ENCODE measurements at regions not wholly inside any gene's neighbourhood (a gene's known extent, or its start where the extent isn't known, plus 50 kb on each side); places are given as distances from the start of the nearest gene placed in this dataset.

- CTCF ChIA-PET: no interaction called here
- Histone ChIP-seq H2BK15ac (ENCODE audit: low read depth, low read length) (no peak overlapping the region), H3K23ac (ENCODE audit: low read depth, low read length) (no peak overlapping the region), H3K36me3 (ENCODE audit: control insufficient read depth, insufficient read depth, low read length) (no peaks in the 10 kb centered on the region), H2BK20ac (ENCODE audit: low read depth, low read length) (no peak overlapping the region), H3K18ac (ENCODE audit: low read depth, low read length) (no peak overlapping the region), H4K5ac (ENCODE audit: low read depth, low read length) (no peak overlapping the region), H3K56ac (ENCODE audit: extremely low read depth, insufficient read depth, low read length) (no peak overlapping the region), H4K8ac (ENCODE audit: low read depth in 2 of 2, low read length in 2 of 2) (no peak overlapping the region), H3K27me3 (ENCODE audit: control insufficient read depth, insufficient read depth, low read length) (no peaks in the 10 kb centered on the region), H3K9me3 (ENCODE audit: control insufficient read depth, insufficient read depth, low read length) (no peaks in the 10 kb centered on the region), H2AK5ac (ENCODE audit: low read depth, low read length) (no peak overlapping the region), H2BK120ac (ENCODE audit: low read depth, low read length) (no peak overlapping the region), H3K14ac (replicated peaks; ENCODE audit: low read depth, low read length) (no peak overlapping the region), H2AFZ (replicated peaks; ENCODE audit: low read length, poor library complexity) (no peak overlapping the region), H3K27ac (ENCODE audit: insufficient read depth, low read length) (no peak overlapping the region), H4K20me1 (ENCODE audit: insufficient read depth, low read length) (no peaks in the 10 kb centered on the region), H3K4ac (ENCODE audit: low read depth, low read length) (no peak overlapping the region), H3K79me1 (ENCODE audit: low read depth in 1 of 2, low read length in 2 of 2) (no peaks in the 10 kb centered on the region), H3K9ac (ENCODE audit: low read depth, low read length) (no peak overlapping the region), H3K4me1 (ENCODE audit: control insufficient read depth, insufficient read depth, low read length) (no peaks in the 10 kb centered on the region), H3K4me3 (ENCODE audit: insufficient read depth, low read depth, low read length) (no peak overlapping the region), H3K4me2 (ENCODE audit: low read depth, low read length) (no peak overlapping the region), H4K91ac (ENCODE audit: insufficient read depth, low read depth, low read length) (no peak overlapping the region), H2BK5ac (ENCODE audit: low read depth, low read length, poor library complexity, severe bottlenecking) (no peak overlapping the region), H2AK9ac (replicated peaks; ENCODE audit: low read depth, low read length, poor library complexity) (no peak overlapping the region), H3K9me1 (ENCODE audit: insufficient read depth, low read length) (no peaks in the 10 kb centered on the region)
- ATAC-seq (ENCODE audit: low read depth) (no peak), DNase-seq (no peak)
- BruUV-seq (replicated peaks): no TSS peak
- dilution Hi-C loops (cut with HindIII; ENCODE audit: low sequenced_read_pairs, unreplicated experiment) (no loop called here), intact Hi-C loops (cut with micrococcal nuclease) (no loop called here), in situ Hi-C loops (cut with MboI; ENCODE audit: low sequenced_read_pairs) (no loop called here)
- POLR2A ChIA-PET (ENCODE audit: unreplicated experiment): no interaction called here
- WGBS, 2 experiments (ENCODE audit: extremely low coverage in 2 of 2, insufficient read length in 1 of 2): no CpG with 5 or more reads among the region's 7 CpGs
- TF ChIP-seq BHLHE40 (IDR thresholded peaks at IDR 0.05; ENCODE audit: low read depth, low read length): no peak
- TF ChIP-seq, protein P1, sequence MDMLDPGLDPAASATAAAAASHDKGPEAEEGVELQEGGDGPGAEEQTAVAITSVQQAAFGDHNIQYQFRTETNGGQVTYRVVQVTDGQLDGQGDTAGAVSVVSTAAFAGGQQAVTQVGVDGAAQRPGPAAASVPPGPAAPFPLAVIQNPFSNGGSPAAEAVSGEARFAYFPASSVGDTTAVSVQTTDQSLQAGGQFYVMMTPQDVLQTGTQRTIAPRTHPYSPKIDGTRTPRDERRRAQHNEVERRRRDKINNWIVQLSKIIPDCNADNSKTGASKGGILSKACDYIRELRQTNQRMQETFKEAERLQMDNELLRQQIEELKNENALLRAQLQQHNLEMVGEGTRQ (IDR thresholded peaks at IDR 0.05; ENCODE audit: low read depth, low read length): no peak
Observed at GRCh38 chr2:94602466-94602865, 268.8 kb upstream of the TEKT4 start.
